ENCODE measurements at regions not wholly inside any gene's neighbourhood (a gene's known extent, or its start where the extent isn't known, plus 50 kb on each side); places are given as distances from the start of the nearest gene placed in this dataset.
"Not testable (repeated sequence)": the region's sequence is repeated elsewhere in the genome, so short reads cannot be mapped to it uniquely, and the experiment has no call there.

DNA sequence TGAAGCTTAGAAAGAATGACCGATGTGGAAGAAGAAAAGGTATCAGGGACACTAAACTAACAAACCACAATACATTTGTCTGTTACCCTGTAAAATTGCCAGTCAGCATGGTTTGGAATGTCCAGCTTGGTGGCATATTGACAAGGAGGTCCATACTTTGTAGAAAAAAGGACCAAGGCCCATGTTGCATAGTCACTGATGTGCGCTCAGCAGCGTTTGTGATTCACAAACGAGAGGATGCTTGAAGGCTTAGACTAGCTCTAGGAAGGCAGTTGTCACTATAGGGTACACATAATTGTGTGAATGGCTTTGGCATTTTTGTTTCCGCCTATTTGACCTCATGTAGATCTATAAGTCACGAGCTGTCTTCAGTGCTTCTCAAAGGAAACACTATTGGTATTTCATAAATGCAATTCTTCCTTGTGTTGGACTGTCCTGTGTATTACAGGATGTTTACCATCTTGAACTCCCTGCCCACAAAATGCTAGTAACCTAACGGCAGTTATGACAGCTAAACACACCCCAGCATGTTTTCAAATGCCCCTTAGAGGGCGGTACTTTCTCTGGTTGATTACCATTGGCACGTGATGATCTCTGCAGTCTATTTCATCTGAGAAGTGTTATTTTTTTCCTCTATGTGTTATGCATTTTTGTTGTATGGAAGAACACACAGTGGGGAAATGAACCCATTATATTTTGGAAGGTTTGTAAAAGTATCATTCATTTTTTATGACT is 304.2 kb downstream of the CYRIA start:
- DNase-seq = no peak

DNA sequence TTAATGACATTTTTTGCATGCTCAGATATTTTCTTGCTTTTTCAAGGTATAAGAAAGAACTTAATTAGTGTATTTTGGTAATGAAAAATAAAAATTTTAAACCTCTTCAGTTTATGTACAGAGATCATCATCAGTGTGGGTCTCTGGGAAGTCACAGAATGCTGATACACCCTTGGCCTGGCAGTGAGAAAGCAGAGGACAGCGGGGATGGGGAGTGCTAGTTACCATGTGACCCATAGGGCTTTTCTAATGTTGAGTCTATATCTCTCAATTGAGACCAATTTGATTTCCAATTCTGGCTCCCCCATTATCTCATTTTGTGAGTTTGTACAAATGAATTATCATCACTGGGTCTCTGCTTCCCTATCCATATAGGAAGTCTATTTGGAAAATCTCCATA is 305.7 kb downstream of the CYRIA start:
- no peak for DNase-seq

DNA sequence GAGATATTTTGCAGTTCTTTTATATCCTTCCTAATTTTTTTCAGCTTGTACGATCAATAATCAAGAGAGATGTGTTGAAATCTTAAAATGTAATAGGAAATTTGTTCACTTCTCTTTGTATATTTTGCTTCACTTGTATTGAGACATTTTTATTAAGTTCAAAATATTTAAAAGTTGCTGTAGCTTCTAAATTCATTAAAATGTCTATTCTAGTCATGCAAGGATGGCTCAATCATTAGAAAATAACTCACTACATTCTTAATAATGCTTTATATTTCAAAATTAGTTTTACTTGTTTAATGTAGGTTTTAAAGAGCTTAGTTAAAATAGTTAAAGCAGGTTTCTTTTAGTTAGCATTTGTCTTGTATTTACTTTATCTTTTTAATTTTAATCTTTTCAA is 308.4 kb downstream of the CYRIA start:
- DNase-seq = no peak

DNA sequence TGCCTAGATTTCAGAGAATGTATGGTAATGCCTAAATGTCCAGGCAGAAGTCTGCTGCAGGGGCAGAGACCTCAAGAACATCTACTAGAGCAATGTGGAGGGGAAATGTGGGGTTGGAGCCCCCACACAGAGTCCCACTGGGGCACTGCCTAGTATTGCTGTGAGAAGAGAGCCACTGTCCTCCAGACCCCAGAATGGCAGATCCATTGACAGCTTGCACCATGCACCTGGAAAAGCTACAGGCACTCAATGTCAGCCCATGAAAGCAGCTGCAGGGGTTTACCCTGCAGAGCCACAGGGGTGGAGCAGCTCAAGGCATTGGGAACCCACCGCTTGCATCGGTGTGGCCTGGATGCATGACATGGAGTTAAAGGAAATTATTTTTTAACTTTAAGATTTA is 314.1 kb downstream of the CYRIA start:
- DNase-seq = no peak

DNA sequence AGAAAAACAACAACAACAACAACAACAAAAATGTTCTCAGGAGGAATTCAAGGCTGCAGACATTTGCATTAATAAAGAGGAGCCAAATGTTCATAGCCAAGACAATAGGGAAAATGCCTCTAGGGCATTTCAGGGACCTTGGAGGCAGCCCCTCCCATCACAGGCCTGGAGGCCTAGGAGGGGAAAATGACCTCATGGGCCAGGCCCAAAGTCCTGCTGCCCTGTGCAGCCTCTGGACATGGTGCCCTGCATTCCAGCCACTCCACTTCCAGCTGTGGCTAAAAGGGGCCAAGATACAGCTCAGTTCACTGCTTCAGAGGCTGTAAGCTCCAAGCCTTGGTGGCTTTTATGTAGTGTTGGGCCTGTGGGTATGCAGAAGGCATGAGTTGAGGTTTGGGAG is 314.5 kb downstream of the CYRIA start:
- DNase-seq = no peak

DNA sequence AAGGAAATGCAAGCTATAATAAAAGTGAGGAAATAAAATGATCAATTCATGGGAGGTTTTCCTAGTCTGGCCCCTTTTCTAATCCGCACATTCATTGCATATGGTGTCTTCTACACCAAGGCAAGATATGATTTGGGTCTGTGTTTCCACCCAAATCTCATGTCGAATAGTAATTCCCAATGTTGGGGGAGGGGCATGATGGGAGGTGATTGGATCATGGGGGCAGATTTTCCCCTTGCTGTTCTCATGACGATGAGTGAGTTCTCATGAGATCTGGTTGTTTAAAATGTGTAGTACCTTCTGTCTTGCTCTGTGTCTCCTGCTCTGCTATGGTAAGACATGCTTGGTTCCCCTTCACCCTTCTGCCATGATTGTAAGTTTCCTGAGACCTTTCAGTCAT is 315.4 kb downstream of the CYRIA start:
- no peak for DNase-seq

DNA sequence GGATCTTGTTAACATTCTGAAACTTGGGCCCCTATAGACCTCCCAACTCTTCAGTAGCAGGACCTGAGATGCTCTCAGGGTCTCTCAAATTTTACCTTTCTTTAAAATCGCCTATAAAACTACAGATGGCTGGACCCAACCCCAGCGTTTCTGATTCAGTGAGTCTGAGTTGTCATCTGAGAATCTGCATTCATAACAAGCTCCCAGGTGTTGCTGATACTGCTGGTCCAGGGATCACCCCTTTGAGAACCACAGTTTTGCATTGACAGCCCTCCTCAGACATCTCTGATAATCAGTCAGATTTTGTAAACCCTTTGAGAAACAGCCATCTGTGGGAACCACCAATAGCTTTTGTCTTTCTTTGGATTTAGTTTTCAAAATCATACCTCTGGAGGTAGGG is 315.8 kb downstream of the CYRIA start:
- no peak for DNase-seq

DNA sequence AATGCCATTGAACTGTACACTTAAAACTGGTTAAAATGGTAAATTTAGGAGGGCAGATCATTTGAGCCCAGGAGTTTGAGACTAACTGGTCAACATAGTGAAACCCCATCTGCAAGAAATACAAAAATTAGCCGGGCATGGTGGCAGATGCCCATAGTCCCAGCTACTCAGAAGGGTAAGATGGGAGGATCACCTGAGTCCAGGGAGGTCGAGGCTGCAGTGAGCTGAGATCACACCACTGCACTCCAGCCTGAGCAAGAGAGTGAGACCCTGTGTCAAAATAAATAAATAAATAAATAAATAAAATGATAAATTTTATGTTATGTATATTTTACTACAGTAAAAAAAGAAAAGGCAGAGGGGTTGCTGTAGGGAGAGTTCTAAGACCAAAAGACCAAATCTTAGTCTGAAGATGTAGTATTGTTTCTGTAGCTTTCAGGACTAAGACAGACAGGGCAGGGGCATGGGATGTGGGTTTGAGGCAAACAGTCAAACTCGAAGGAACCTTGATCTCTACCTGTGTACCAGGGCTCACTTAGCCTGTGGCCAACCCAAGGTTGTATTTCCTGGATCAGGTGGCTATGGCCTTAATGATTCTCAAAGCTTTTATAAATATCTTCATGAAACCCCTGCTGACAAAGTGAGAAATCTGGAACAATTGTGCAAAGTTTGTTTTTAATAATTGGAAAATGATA is 316.7 kb downstream of the CYRIA start:
- no peak for DNase-seq

DNA sequence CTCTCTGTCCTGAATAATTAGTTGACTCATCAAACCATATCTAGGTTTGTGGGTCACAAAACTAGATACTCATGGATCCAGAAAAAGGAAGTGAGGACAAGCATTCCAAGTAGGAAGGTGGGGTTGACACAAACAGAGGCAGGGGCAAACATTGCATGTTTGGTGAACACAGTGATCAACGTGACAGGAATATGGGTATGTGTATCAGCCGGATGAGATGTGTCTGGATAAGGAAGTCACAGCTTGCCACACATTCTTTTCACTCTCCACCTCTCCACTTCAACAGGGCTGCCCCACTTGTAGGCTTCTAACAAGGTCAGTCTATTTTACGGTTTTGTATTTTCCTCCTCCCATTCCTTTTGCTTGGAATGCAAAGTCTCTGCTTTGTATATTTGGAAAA is 319.0 kb downstream of the CYRIA start:
- DNase-seq = no peak

DNA sequence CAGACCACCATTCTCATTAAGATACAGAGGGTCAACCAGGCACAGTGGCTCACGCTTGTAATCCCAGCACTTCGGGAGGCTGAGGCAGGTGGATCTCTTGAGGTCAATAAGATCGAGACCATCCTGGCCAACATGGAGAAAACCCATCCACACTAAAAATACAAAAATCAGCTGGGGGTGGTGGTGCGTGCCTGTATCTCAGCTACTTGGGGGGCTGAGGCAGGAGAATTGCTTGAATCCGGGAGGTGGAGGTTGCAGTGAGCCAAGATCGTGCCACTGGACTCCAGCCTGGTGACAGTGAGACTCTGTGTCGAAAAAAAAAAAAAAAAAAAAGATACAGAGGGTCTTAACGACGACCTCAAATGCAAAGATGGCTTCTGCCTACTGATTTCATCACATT is 320.4 kb downstream of the CYRIA start:
- DNase-seq = not testable (repeated sequence)

DNA sequence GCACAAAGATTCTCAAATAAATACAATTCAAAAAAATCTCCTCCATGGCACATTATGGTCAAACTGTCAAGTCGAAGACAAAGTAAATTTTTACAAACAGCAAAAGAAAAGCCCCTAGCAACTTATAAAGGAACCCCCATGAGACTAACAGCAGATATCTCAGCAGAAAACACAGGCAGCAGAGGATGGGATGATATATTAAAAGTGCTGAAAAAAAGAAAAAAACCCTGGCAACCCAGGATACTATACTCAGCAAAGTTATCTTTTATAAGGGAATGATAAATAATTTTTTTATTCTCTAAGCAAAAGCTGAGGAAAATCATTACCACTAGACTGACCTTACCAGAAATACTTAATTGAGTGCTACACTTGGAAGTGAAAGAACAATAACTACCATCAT is 326.4 kb downstream of the CYRIA start:
- DNase-seq = no peak

DNA sequence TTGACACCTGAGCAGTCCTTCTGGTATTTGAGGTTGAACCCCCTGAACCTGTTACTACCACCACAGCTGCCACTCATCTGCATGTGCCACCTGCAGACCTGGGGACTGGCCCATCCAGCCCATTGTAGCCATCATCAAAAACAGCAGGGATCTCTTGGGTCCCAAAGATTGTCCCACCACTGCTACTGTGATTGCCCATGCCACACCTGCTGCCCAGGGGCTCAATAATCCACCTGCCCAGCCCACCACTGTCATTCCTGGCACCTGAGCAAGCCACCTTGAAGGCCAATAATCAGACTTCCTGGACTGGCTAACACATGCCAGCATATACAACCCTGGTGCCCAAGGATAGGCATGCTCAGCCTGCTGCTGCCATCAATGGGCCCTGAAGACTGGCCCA is 327.6 kb downstream of the CYRIA start:
- DNase-seq = no peak

DNA sequence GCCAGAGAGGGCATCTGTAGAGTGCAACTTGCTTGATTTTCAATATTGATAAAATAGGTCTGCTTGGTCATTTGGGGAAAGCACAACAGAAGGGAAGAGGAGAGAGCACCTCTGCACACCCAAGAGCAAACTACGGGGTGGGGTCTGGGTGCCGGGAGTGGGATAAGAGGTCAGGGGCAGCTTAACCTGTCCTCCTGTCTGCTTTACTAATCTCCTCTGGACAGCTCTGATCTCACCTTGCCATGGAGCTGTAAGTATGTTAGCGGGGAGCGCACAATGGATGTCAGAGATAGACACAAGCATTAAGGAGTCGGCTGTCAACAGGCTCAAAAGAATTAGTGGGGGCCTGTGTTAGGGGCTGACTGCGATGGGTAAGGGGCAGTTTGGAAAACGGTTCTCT is 328.7 kb downstream of the CYRIA start:
- no peak for DNase-seq

DNA sequence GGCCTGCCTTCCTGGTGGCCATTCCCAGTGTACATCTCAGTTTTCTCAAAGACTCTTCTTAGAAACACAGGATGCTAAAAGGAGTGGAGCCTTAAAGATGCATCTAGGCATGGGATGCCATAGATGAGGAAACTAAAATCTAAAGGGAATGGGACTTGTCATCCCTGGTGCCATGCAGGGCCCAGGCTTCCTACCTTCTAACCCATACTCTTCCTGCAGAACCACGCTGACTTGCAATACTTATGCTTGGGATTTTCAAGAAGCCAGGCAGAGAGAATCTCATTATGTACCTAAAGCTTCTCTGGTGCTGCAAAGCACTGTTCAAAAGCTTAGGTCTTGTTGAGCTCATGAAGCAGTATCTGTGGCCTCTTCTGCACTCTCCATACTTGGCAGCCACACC is 329.1 kb downstream of the CYRIA start:
- no peak for DNase-seq

DNA sequence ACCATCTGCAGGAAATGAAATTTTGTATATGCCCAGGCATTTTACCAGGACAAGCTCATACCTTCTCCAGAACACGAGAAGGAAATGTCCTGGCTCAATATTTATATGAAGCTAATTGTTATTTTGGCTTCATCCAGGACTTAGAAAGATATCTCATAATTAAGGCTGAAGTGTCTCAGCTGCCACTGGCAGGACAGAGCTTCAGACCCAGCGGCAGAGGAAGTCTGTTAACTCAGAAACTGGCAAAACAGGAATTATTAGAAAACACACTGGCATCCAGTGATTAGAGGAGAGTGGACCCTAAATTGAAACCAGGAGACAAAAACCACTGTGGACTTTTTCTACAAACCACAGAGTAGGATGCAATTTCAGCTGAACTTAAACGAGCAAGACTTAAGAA is 329.7 kb downstream of the CYRIA start:
- no peak for DNase-seq

DNA sequence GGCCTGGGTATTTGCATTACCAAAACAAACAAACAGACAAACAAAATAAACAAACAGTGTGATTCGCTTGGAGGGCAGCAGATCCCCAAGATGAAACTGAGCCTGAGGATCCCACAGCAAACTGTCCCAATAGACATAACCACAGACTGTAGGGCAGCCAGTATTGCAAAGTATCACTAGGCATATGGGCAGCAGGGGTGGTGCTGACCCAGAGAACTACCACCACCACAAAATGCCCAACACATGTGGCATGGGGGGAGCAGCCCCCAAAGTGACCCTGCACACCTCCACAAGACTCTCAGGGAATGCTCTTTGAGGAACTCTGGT is 330.1 kb downstream of the CYRIA start:
- no peak for DNase-seq

DNA sequence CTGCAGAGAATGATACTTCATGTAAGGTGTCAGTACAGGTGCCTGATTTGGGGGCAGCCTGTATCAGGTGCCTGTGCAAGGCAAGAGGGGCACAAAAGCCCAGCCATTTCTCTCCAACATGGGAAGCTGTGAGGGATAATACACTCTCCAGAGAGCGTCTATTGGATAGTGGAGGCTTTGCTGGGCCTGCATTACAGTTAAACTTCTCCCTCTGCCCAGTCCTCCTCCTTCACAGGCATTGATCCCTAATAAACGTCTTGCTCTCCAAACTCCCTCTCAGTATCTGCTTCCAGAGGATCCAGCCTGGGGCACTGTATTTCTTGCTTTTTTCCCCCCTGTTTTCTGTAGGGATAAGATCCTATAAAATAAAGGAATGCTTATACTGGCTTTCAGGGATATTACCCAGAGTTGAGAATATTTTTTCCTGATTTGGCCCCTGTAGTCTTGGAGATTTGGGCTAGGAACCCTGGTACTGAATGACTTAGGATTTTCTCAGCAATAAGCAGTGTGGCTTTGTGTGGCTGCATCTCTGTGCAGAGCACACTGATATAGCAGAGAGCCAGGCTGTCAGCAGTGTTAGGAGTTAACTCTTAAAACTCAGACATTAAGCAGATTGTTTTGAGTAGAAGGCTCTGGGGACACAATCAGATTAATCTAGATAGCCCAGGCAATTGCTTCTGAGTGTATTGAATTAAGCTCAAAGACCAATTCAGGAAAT is 330.6 kb downstream of the CYRIA start:
- DNase-seq = no peak

DNA sequence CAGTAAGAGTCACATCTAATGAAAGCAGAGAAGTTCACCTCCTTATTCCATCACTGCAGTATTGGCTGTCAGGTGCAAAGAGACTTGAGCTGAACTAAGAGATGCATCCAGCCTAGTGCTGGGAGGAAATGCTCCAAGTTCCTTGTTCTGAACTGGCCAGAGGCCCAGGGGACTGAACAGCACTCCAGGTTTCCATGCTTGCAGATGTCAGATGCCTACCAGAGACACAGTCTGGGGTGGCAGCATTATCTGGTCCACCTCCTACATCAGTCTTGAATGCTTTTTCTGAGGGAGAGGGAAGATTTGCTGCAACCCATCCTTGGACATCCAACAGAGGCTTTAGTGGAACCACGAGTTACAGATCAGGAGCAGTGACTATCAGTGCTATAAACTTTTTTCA is 331.3 kb downstream of the CYRIA start:
- no peak for DNase-seq

DNA sequence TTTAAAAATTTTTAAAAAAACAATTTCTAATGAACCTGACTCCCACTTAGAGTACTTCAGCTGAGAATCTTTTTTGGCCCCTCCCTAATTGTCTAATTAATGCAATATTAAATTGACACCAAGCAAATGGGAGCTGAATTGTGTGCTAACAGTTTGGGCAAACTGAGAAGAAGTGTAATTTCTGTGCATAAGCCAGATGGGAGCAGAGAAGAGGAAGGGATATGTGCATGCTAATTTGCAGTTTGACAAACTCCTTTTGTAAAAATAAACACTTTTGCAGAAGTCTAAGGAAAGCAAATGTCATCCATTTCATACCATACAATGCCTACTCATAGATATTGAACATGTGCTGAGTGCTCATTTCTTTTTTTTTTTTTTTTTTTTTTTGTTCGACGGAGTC is 332.0 kb downstream of the CYRIA start:
- DNase-seq = no peak

DNA sequence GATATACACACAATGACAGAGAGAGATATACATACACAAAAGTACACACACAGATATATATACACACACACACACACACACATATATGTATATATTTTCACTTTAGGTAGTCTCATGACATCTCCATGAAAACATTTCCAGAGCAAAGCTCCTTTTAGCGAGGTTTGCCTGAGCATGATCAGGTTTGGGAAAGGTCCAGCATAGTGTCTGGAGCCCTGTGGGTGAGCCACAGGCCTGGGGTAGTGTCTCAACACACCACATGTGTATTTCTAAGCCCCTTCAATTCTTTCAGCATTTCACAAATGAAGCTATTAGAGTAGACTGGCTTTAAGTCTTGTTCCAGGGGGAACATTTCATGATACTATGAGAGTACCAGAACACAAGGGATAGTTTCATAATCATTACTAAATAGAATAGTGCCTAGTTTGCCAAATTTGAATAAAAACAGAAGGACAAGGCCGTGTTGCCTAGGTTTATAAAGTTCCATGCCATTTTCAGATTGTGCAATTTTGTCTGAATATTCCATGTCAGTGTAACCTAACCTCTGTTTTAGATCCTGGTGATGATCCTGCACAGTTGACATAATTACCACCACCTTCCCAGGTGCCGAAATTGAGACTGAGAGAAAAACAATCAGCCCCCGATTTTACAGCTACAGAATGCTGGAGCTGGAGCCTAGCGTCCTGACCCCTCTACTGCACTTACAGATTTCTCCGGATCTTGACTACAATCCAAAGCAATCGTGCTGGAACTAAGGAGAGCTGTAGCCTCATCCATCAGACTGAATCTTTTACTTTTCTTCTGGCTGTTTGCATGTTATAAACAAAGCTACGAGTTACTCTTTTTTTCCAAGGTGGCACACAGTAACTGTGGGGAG is 332.7 kb downstream of the CYRIA start:
- DNase-seq = no peak

DNA sequence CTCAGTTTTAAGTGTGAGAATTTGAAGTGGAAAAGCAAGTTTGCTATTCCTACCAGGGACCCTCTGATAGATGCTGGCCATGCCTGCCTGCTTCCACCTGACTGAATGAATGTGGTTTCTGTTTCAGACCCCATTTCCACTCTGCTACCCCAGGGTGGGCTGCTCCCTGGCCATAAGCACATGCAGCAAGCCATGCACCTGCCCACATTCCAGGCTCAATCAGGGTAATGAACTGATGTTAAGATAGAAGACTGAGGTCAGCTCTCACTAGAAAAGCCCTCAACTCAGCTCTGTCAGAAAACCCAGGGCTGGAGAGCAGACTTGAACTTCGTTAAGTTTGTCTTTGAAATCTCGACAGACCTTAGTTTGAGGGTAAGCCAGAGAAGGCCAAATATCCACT is 333.9 kb downstream of the CYRIA start:
- DNase-seq = no peak

DNA sequence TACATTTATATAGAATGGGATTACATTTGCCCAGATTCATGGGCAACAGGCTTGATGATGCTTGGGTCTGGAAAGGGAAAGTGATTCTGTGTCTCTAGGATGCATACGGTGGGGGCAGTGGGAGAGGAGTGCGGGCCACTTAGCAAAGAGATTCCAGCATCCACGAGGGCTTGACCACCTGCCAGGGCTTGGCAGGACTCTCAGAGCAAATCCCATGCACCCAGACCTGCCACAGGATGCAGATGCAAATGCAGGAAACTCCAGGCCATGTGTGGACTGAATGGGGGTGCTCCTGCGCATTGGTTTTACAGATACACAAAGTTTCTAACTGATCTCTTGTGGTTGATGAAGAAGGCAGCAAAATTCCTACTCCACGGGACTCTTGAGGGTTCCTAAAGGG is 334.7 kb downstream of the CYRIA start:
- DNase-seq = no peak

DNA sequence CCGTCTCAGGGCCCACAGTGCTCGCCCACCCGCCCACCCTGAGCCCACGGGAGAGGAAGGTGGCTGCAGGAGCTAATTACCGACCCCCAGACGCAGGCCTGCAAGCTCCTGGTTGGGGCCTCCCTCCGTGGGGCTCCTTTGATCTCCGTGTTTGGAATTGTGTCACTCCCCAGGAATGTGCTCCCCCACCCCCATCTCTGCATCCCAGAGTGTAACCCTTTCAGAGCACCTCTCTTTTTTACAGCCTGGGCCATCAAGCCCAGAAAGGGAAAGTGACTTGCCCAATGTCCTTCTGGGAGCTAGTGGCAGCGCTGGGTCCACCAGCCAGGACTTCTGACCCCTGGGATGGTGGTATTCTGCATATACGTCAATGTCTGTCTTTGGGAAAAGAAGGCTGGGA is 335.1 kb downstream of the CYRIA start:
- peak; percentile 9 for DNase-seq

All from fibroblast of skin of back (primary cell).